Neural progenitor cell (in vitro differentiated cells): ENCODE measurements at regions not wholly inside any gene's neighbourhood (a gene's known extent, or its start where the extent isn't known, plus 50 kb on each side); places are given as distances from the start of the nearest gene placed in this dataset. TPM values are rescaled to one million over a fixed set of nuclear protein-coding genes. Genes with fewer than 3 reads are reported as not detected.

ENCODE experiments used
- DNase-seq: peaks from one replicate; pipeline ENCODE4 v3.0.0-alpha.2; 2016; ENCODE audit warnings: low spot score
- H2AFZ ChIP-seq: fragments of 200-600 bp; sonication (generic); replicated peaks from 2 replicates; pipeline ENCODE4 v1.6.1; 2016; ENCODE audit warnings: antibody characterized with exemption
- H3F3A ChIP-seq: fragments of 200-600 bp; sonication (generic); 2 replicates; pipeline ENCODE4 v1.6.1; 2016; ENCODE audit warnings: antibody characterized with exemption, low read depth
- H3K27ac ChIP-seq: fragments of 200-600 bp; sonication (generic); 2 replicates; pipeline ENCODE4 v1.5.1; 2016; ENCODE audit warnings: mild to moderate bottlenecking
- H3K27me3 ChIP-seq: fragments of 200-600 bp; sonication (generic); 2 replicates; pipeline ENCODE4 v1.6.1; 2016; ENCODE audit warnings: mild to moderate bottlenecking, moderate library complexity
- H3K36me3 ChIP-seq: fragments of 200-600 bp; sonication (generic); 2 replicates; pipeline ENCODE4 v1.5.1; 2016
- H3K4me1 ChIP-seq: fragments of 200-600 bp; sonication (generic); 2 replicates; pipeline ENCODE4 v1.6.1; 2016; ENCODE audit warnings: mixed run types
- H3K4me2 ChIP-seq: fragments of 200-600 bp; sonication (generic); 2 replicates; pipeline ENCODE4 v1.6.1; 2016
- H3K4me3 ChIP-seq: fragments of 200-600 bp; sonication (generic); 2 replicates; pipeline ENCODE4 v1.5.1; 2016
- H3K79me2 ChIP-seq: fragments of 200-600 bp; sonication (generic); 2 replicates; pipeline ENCODE4 v1.6.1; 2016; ENCODE audit warnings: low read depth
- H3K9ac ChIP-seq: fragments of 200-600 bp; sonication (generic); 2 replicates; pipeline ENCODE4 v1.6.1; 2016
- H3K9me3 ChIP-seq: fragments of 200-600 bp; sonication (generic); 2 replicates; pipeline ENCODE4 v1.5.1; 2016; ENCODE audit warnings: low read depth
- H4K20me1 ChIP-seq: fragments of 200-600 bp; sonication (generic); 2 replicates; pipeline ENCODE4 v1.6.1; 2016; ENCODE audit warnings: low read depth
- H3K27ac Mint-ChIP-seq: 3 replicates; pipeline ENCODE4 v1.8.0; 2021; ENCODE audit warnings: mixed read lengths
- H3K27me3 Mint-ChIP-seq: 2 replicates; pipeline ENCODE4 v1.8.0; 2022; ENCODE audit warnings: low read depth, mild to moderate bottlenecking, inconsistent platforms, moderate library complexity, mixed read lengths; ENCODE audit not compliant: insufficient read depth
- H3K36me3 Mint-ChIP-seq: 3 replicates; pipeline ENCODE4 v1.8.0; 2021; ENCODE audit warnings: mixed read lengths
- H3K4me1 Mint-ChIP-seq: 3 replicates; pipeline ENCODE4 v1.8.0; 2021; ENCODE audit warnings: mixed read lengths
- H3K4me3 Mint-ChIP-seq: 3 replicates; pipeline ENCODE4 v1.8.0; 2021; ENCODE audit warnings: mild to moderate bottlenecking, moderate library complexity, mixed read lengths
- H3K9me3 Mint-ChIP-seq: 3 replicates; pipeline ENCODE4 v1.8.0; 2020; ENCODE audit warnings: mixed read lengths
- CTCF ChIP-seq: fragments of 200-600 bp; sonication (generic); IDR thresholded peaks from 2 replicates; pipeline ENCODE4 v1.5.1; 2017; ENCODE audit warnings: antibody characterized with exemption, mild to moderate bottlenecking
- EZH2 ChIP-seq: fragments of 200-600 bp; sonication (generic); IDR thresholded peaks from 2 replicates; pipeline ENCODE4 v1.6.1; 2017; ENCODE audit warnings: antibody characterized with exemption, mild to moderate bottlenecking, moderate library complexity
- EZH2phosphoT487 ChIP-seq: fragments of 200-600 bp; sonication (generic); IDR thresholded peaks from 2 replicates; pipeline ENCODE4 v1.6.1; 2017; ENCODE audit warnings: antibody characterized with exemption
- small RNA-seq: library from RNA; depleted of rRNA; stranded (forward); fragments of <200 nt; gene quantifications from one replicate; pipeline ENCODE3, GENCODE V24; 2015

- H3K4me2 ChIP-seq, result no peak overlapping the region
- H3F3A ChIP-seq, result no peaks in the 10 kb centered on the region
- H3K9ac ChIP-seq, result no peak overlapping the region
- no peak overlapping the region for H3K4me3 Mint-ChIP-seq
- no peaks in the 10 kb centered on the region for H3K27me3 ChIP-seq
- H3K9me3 ChIP-seq, result no peaks in the 10 kb centered on the region
- H3K4me1 ChIP-seq, result no peaks in the 10 kb centered on the region
- H3K27ac Mint-ChIP-seq, result no peak overlapping the region
- TF ChIP-seq EZH2 (no peak), EZH2phosphoT487 (no peak), CTCF (no peak)
- no peaks in the 10 kb centered on the region for H4K20me1 ChIP-seq
- H3K4me3 ChIP-seq, result no peak overlapping the region
- no peaks in the 10 kb centered on the region for H3K36me3 Mint-ChIP-seq
- H3K4me1 Mint-ChIP-seq, result peaks cover 22% of the 10 kb centered on the region
- H3K36me3 ChIP-seq, result no peaks in the 10 kb centered on the region
- no peaks in the 10 kb centered on the region for H3K79me2 ChIP-seq
- no peak overlapping the region for H2AFZ ChIP-seq
- no peak for DNase-seq
- no peak overlapping the region for H3K27ac ChIP-seq
- no peaks in the 10 kb centered on the region for H3K9me3 Mint-ChIP-seq
- H3K27me3 Mint-ChIP-seq, result peaks cover 2% of the 10 kb centered on the region
Observed at GRCh38 chr5:34600118-34600493, 56.0 kb upstream of the RAI14 start.

GRCh38 chr5:34603378-34603777 is 52.8 kb upstream of the RAI14 start:
- no peak overlapping the region for H3K9ac ChIP-seq
- no peak for TF ChIP-seq EZH2
- no peak overlapping the region for H2AFZ ChIP-seq
- peaks cover 4% of the 10 kb centered on the region for H3F3A ChIP-seq
- H3K27ac Mint-ChIP-seq, result no peak overlapping the region
- H4K20me1 ChIP-seq, result no peaks in the 10 kb centered on the region
- H3K9me3 ChIP-seq, result no peaks in the 10 kb centered on the region
- H3K79me2 ChIP-seq, result no peaks in the 10 kb centered on the region
- DNase-seq, result no peak
- H3K4me3 ChIP-seq, result no peak overlapping the region
- no peak overlapping the region for H3K27ac ChIP-seq
- no peak overlapping the region for H3K4me3 Mint-ChIP-seq
- no peaks in the 10 kb centered on the region for H3K36me3 ChIP-seq
- no peaks in the 10 kb centered on the region for H3K4me1 ChIP-seq
- H3K9me3 Mint-ChIP-seq, result no peaks in the 10 kb centered on the region
- H3K4me1 Mint-ChIP-seq, result peaks cover 12% of the 10 kb centered on the region
- H3K36me3 Mint-ChIP-seq, result no peaks in the 10 kb centered on the region
- H3K27me3 Mint-ChIP-seq, result peaks cover 3% of the 10 kb centered on the region
- H3K4me2 ChIP-seq, result no peak overlapping the region
- H3K27me3 ChIP-seq, result no peaks in the 10 kb centered on the region

- Histone ChIP-seq H3K9ac (no peak overlapping the region), H3K9me3 (no peaks in the 10 kb centered on the region), H3K36me3 (no peaks in the 10 kb centered on the region), H3K27ac (no peak overlapping the region), H3K4me3 (no peak overlapping the region), H2AFZ (no peak overlapping the region), H3K79me2 (no peaks in the 10 kb centered on the region), H3K4me1 (no peaks in the 10 kb centered on the region), H3K4me2 (no peak overlapping the region), H3K27me3 (no peaks in the 10 kb centered on the region), H3F3A (peaks cover 4% of the 10 kb centered on the region), H4K20me1 (no peaks in the 10 kb centered on the region)
- TF ChIP-seq EZH2 (no peak), CTCF (no peak), EZH2phosphoT487 (no peak)
- Mint-ChIP-seq H3K9me3 (no peaks in the 10 kb centered on the region), H3K4me3 (no peak overlapping the region), H3K36me3 (no peaks in the 10 kb centered on the region), H3K4me1 (peaks cover 9% of the 10 kb centered on the region), H3K27me3 (peaks cover 3% of the 10 kb centered on the region), H3K27ac (no peak overlapping the region)
- DNase-seq, result no peak
Observed at GRCh38 chr5:34604119-34604675, 51.9 kb upstream of the RAI14 start.

- H3K9ac ChIP-seq, result no peak overlapping the region
- H2AFZ ChIP-seq, result no peak overlapping the region
- H3K27ac ChIP-seq, result no peak overlapping the region
- Mint-ChIP-seq H3K9me3 (no peaks in the 10 kb centered on the region), H3K4me3 (no peak overlapping the region), H3K4me1 (peaks cover 24% of the 10 kb centered on the region), H3K27ac (no peak overlapping the region), H3K36me3 (no peaks in the 10 kb centered on the region), H3K27me3 (peaks cover 5% of the 10 kb centered on the region)
- H3K4me1 ChIP-seq, result peaks cover 15% of the 10 kb centered on the region
- no peak overlapping the region for H3K4me2 ChIP-seq
- no peak for DNase-seq
- H3K79me2 ChIP-seq, result no peaks in the 10 kb centered on the region
- H4K20me1 ChIP-seq, result no peaks in the 10 kb centered on the region
- H3K4me3 ChIP-seq, result no peak overlapping the region
- H3K27me3 ChIP-seq, result no peaks in the 10 kb centered on the region
- H3K36me3 ChIP-seq, result no peaks in the 10 kb centered on the region
- peaks cover 13% of the 10 kb centered on the region for H3F3A ChIP-seq
- TF ChIP-seq CTCF (no peak), EZH2phosphoT487 (no peak), EZH2 (no peak)
- no peaks in the 10 kb centered on the region for H3K9me3 ChIP-seq
Observed at GRCh38 chr5:34606101-34606500, 50.0 kb upstream of the RAI14 start.

Small RNA genes lying in the stretch of these regions (small RNA-seq; reads per million reads assigned to genes)
- gene AC139792.3, result not detected
